ENCODE measurements at regions not wholly inside any gene's neighbourhood (a gene's known extent, or its start where the extent isn't known, plus 50 kb on each side); places are given as distances from the start of the nearest gene placed in this dataset.

- TF ChIP-seq POLR2AphosphoS5 (IDR thresholded peaks at IDR 0.05; ENCODE audit: borderline replicate concordance, low read depth, low read length) (no peak), EZH2 (IDR thresholded peaks at IDR 0.05) (no peak)
These were observed 1262.6 kb downstream of the EFNA5 start for GRCh38 chr5:106408141-106408540.

Measured in SK-N-MC (cell line).